GM23248 (cell line): ENCODE measurements at regions not wholly inside any gene's neighbourhood (a gene's known extent, or its start where the extent isn't known, plus 50 kb on each side); places are given as distances from the start of the nearest gene placed in this dataset.

Source experiments
- DNase-seq: peaks from one replicate; pipeline ENCODE4 v3.0.0-alpha.2; 2015
- H2AFZ ChIP-seq: fragments of 200-600 bp; sonication (generic); 2 replicates; pipeline ENCODE4 v1.6.1; 2016; ENCODE audit warnings: antibody characterized with exemption
- H3F3A ChIP-seq: fragments of 200-600 bp; sonication (generic); 2 replicates; pipeline ENCODE4 v1.6.1; 2016; ENCODE audit warnings: mild to moderate bottlenecking, antibody characterized with exemption, mixed run types; ENCODE audit not compliant: insufficient read depth
- H3K27ac ChIP-seq: fragments of 200-600 bp; sonication (generic); 2 replicates; pipeline ENCODE4 v1.5.1; 2016; ENCODE audit warnings: mild to moderate bottlenecking
- H3K27me3 ChIP-seq: fragments of 200-600 bp; sonication (generic); replicated peaks from 2 replicates; pipeline ENCODE4 v1.6.1; 2016; ENCODE audit warnings: mild to moderate bottlenecking; ENCODE audit not compliant: insufficient read depth
- H3K36me3 ChIP-seq: fragments of 200-600 bp; sonication (generic); 2 replicates; pipeline ENCODE4 v1.6.1; 2016; ENCODE audit warnings: low read depth, mild to moderate bottlenecking
- H3K4me1 ChIP-seq: fragments of 200-600 bp; sonication (generic); 2 replicates; pipeline ENCODE4 v1.6.1; 2016; ENCODE audit warnings: mild to moderate bottlenecking; ENCODE audit not compliant: insufficient read depth
- H3K4me2 ChIP-seq: fragments of 200-600 bp; sonication (generic); one replicate; pipeline ENCODE4 v1.6.1; 2016; ENCODE audit warnings: mild to moderate bottlenecking; ENCODE audit not compliant: unreplicated experiment
- H3K4me3 ChIP-seq: fragments of 200-600 bp; sonication (generic); 2 replicates; pipeline ENCODE4 v1.5.1; 2016; ENCODE audit warnings: mild to moderate bottlenecking
- H3K79me2 ChIP-seq: fragments of 200-600 bp; sonication (generic); 2 replicates; pipeline ENCODE4 v1.6.1; 2016; ENCODE audit warnings: mild to moderate bottlenecking; ENCODE audit not compliant: insufficient read depth
- H3K9ac ChIP-seq: fragments of 200-600 bp; sonication (generic); 2 replicates; pipeline ENCODE4 v1.6.1; 2016; ENCODE audit warnings: mild to moderate bottlenecking
- H3K9me2 ChIP-seq: fragments of 200-600 bp; sonication (generic); 2 replicates; pipeline ENCODE4 v1.6.1; 2016; ENCODE audit warnings: mixed run types, mild to moderate bottlenecking, moderate library complexity; ENCODE audit not compliant: insufficient read depth
- H3K9me3 ChIP-seq: fragments of 200-600 bp; sonication (generic); one replicate; pipeline ENCODE4 v1.6.1; 2017; ENCODE audit warnings: low read depth
- H4K20me1 ChIP-seq: fragments of 200-600 bp; sonication (generic); 2 replicates; pipeline ENCODE4 v1.6.0; 2016; ENCODE audit not compliant: insufficient read depth
- EZH2 ChIP-seq: fragments of 200-600 bp; sonication (generic); IDR thresholded peaks from 2 replicates; pipeline ENCODE4 v1.6.1; 2018; ENCODE audit warnings: antibody characterized with exemption, mild to moderate bottlenecking; ENCODE audit not compliant: insufficient read depth, poor library complexity, severe bottlenecking
- EZH2phosphoT487 ChIP-seq: fragments of 200-600 bp; sonication (generic); IDR thresholded peaks from 2 replicates; pipeline ENCODE4 v1.6.1; 2018; ENCODE audit warnings: antibody characterized with exemption, moderate library complexity, mild to moderate bottlenecking, low read depth; ENCODE audit not compliant: insufficient read depth
- WGBS, 2 experiments: methylation state at CpG; one replicate each; pipeline ENCODE4 v1.1.6; 2015 to 2017; ENCODE audit warnings: low lambda C conversion rate in 2 of 2, low coverage in 1 of 2; ENCODE audit errors: missing lambda C conversion rate in 2 of 2; 5-methylcytosine and 5-hydroxymethylcytosine counted together
- in situ Hi-C: fragments of 300-500 bp; cut with MboI; formaldehyde crosslinking; loops from 2 replicates; pipeline ENCODE4 v1.15.0; 2020

DNA sequence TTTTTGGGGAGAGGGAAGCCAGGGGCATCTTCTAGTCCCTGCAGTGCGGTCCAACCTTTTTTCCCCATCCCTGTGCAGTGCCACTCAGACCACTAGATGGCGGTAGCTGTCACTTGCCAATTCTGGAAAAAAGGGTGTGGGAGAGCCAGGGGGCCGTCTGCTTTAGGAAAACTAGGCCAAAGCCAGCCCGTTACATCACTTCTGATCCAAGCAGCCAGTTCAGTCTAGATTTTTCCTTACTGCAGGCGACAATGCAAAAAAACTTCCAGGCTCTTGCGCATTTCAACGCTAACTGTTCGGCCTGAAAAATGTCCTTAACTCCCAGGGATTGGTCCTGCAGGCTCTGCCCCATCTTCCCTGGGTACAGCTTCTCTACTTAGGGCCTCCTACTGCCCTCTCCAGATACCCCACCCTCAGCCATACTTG, 69.2 kb upstream of the CES5A start:
- H3K27ac ChIP-seq, result no peak overlapping the region
- no peaks in the 10 kb centered on the region for H3K4me1 ChIP-seq
- H3K36me3 ChIP-seq, result no peaks in the 10 kb centered on the region
- in situ Hi-C loops, result no loop called here
- H3K9me2 ChIP-seq, result no peaks in the 10 kb centered on the region
- H2AFZ ChIP-seq, result no peak overlapping the region
- H3K27me3 ChIP-seq, result peaks cover 19% of the 10 kb centered on the region; the same call in 1 of the 2 replicates
- no peak overlapping the region for H3K9ac ChIP-seq
- H4K20me1 ChIP-seq, result no peaks in the 10 kb centered on the region
- 3 to 13% methylated on average over 8 of the region's 8 CpGs for WGBS, 2 experiments
- H3F3A ChIP-seq, result no peaks in the 10 kb centered on the region
- H3K4me3 ChIP-seq, result no peak overlapping the region
- H3K9me3 ChIP-seq, result no peaks in the 10 kb centered on the region
- H3K4me2 ChIP-seq, result no peak overlapping the region
- no peak for TF ChIP-seq EZH2phosphoT487
- TF ChIP-seq EZH2, result no peak
- H3K79me2 ChIP-seq, result no peaks in the 10 kb centered on the region
- peak; percentile 75 for DNase-seq

DNA sequence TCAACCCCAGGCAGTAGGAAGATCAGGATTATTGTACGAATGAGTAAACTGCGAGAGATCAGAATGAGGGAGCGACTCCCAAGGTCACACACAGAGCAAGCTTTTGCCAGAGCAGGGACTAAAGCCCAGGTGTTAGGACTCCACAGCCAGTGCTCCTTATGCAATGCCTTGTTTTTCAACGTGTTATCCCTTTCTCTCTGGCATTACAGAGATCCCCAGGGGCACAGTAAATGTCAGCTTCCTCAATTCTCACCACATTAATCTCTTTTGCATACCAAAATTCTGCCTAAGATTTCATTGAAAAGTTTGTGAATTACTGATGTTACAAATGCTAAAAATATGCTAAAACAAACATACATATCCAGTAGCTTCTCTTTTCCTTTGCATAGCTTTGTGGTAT, 68.1 kb upstream of the CES5A start:
- no peak overlapping the region for H3K4me3 ChIP-seq
- no peaks in the 10 kb centered on the region for H3K9me2 ChIP-seq
- H3K9ac ChIP-seq, result no peak overlapping the region
- no peaks in the 10 kb centered on the region for H3F3A ChIP-seq
- peaks cover 19% of the 10 kb centered on the region; the same call in 1 of the 2 replicates for H3K27me3 ChIP-seq
- in situ Hi-C loops, result no loop called here
- H3K4me2 ChIP-seq, result no peak overlapping the region
- no peak overlapping the region for H3K27ac ChIP-seq
- H3K36me3 ChIP-seq, result no peaks in the 10 kb centered on the region
- no peak overlapping the region for H2AFZ ChIP-seq
- no peaks in the 10 kb centered on the region for H3K9me3 ChIP-seq
- DNase-seq, result no peak
- no peaks in the 10 kb centered on the region for H4K20me1 ChIP-seq
- H3K79me2 ChIP-seq, result no peaks in the 10 kb centered on the region
- H3K4me1 ChIP-seq, result no peaks in the 10 kb centered on the region
- WGBS, 2 experiments, result 51 to 55% methylated on average over 4 of the region's 4 CpGs
- TF ChIP-seq EZH2 (no peak), EZH2phosphoT487 (no peak)

DNA sequence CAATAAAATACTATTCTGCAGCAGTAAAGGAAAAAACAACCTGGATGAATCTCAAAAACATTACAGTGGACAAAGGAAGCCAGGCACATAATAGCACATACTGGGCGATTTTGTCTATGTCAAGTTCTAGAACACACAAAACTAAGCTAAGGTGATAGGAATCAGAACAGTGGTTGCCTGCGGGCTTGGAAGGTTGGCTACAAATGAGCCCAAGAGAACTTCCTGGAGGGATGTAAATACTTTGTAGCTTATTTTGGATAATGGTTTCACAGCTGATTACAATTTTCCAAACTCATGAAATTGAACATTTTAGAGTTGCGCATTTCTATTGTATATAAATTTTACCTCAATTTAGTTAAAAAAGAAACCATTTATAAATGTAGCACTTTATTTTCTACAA, 67.6 kb upstream of the CES5A start:
- peaks cover 19% of the 10 kb centered on the region; the same call in 1 of the 2 replicates for H3K27me3 ChIP-seq
- WGBS, 2 experiments, result 77 to 86% methylated on average over 3 of the region's 3 CpGs
- in situ Hi-C loops, result no loop called here
- H3K27ac ChIP-seq, result no peak overlapping the region
- DNase-seq, result no peak
- H3K4me2 ChIP-seq, result no peak overlapping the region
- no peaks in the 10 kb centered on the region for H4K20me1 ChIP-seq
- no peaks in the 10 kb centered on the region for H3F3A ChIP-seq
- H3K79me2 ChIP-seq, result no peaks in the 10 kb centered on the region
- no peaks in the 10 kb centered on the region for H3K9me2 ChIP-seq
- H3K9ac ChIP-seq, result no peak overlapping the region
- no peaks in the 10 kb centered on the region for H3K9me3 ChIP-seq
- no peaks in the 10 kb centered on the region for H3K4me1 ChIP-seq
- no peaks in the 10 kb centered on the region for H3K36me3 ChIP-seq
- H2AFZ ChIP-seq, result no peak overlapping the region
- TF ChIP-seq EZH2, result no peak
- TF ChIP-seq EZH2phosphoT487, result no peak
- no peak overlapping the region for H3K4me3 ChIP-seq

DNA sequence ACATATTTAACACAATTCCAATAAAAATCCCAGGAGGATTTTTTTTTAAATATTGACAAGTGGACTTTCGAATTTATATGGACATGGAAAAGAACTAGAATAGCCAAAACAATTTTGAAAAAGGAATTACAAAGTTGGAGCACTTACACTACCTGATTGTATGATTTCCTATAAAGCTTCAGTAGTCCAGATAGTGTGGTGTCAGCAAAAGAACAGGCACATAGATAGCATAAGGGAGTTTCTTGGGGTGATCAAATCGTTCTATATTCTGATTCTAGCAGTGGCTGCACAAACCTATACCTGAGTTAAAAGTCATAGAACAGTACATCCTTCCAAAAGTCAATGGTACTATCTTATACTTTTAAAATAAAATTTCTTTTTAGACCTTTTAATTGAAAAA, 66.4 kb upstream of the CES5A start:
- no peaks in the 10 kb centered on the region for H3K36me3 ChIP-seq
- no peaks in the 10 kb centered on the region for H3K9me3 ChIP-seq
- no peaks in the 10 kb centered on the region for H3K9me2 ChIP-seq
- no peak for DNase-seq
- H3F3A ChIP-seq, result no peaks in the 10 kb centered on the region
- H3K4me3 ChIP-seq, result no peak overlapping the region
- no peaks in the 10 kb centered on the region for H4K20me1 ChIP-seq
- no peak overlapping the region for H3K4me2 ChIP-seq
- peaks cover 19% of the 10 kb centered on the region; the same call in 1 of the 2 replicates for H3K27me3 ChIP-seq
- no peak overlapping the region for H3K27ac ChIP-seq
- H3K9ac ChIP-seq, result no peak overlapping the region
- 3 to 12% methylated on average over 2 of the region's 2 CpGs for WGBS, 2 experiments
- H2AFZ ChIP-seq, result no peak overlapping the region
- H3K4me1 ChIP-seq, result no peaks in the 10 kb centered on the region
- H3K79me2 ChIP-seq, result no peaks in the 10 kb centered on the region
- in situ Hi-C loops, result no loop called here
- TF ChIP-seq EZH2phosphoT487, result no peak
- TF ChIP-seq EZH2, result no peak

DNA sequence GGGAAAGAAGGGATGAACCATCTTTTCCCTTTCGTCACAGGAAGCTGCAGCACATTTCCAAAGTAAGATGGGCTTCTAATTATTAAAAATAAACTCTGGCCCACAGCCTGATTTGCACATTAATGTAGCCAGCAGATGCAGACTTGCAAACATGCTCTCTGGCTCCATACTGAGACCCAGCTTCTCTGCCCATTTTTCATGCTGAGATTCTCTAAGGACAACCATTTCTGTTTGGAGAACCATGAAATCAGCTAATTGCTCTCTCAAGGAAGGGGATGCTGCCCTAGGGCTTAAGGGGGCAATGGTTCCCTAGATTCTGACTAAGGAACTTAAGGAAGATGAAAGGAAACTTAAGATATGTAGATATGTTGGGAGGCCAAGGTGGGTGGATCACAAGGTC, 63.0 kb upstream of the CES5A start:
- no peaks in the 10 kb centered on the region for H3K36me3 ChIP-seq
- no peak overlapping the region for H3K4me2 ChIP-seq
- no peak overlapping the region for H3K9ac ChIP-seq
- H3K27me3 ChIP-seq, result peaks cover 19% of the 10 kb centered on the region; the same call in 1 of the 2 replicates
- no peak overlapping the region for H3K4me3 ChIP-seq
- no peaks in the 10 kb centered on the region for H3F3A ChIP-seq
- WGBS, 2 experiments, result 0 to 5% methylated on average over 1 of the region's 1 CpG
- in situ Hi-C loops, result no loop called here
- no peaks in the 10 kb centered on the region for H3K79me2 ChIP-seq
- H2AFZ ChIP-seq, result no peak overlapping the region
- H3K4me1 ChIP-seq, result no peaks in the 10 kb centered on the region
- no peaks in the 10 kb centered on the region for H3K9me3 ChIP-seq
- no peak for TF ChIP-seq EZH2
- no peak for TF ChIP-seq EZH2phosphoT487
- H3K27ac ChIP-seq, result no peak overlapping the region
- DNase-seq, result no peak
- H4K20me1 ChIP-seq, result no peaks in the 10 kb centered on the region
- H3K9me2 ChIP-seq, result no peaks in the 10 kb centered on the region
